NK-92 (cell line): ENCODE measurements at regions not wholly inside any gene's neighbourhood (a gene's known extent, or its start where the extent isn't known, plus 50 kb on each side); places are given as distances from the start of the nearest gene placed in this dataset.
"Not testable (repeated sequence)": the region's sequence is repeated elsewhere in the genome, so short reads cannot be mapped to it uniquely, and the experiment has no call there.

ENCODE experiments used
- DNase-seq: peaks from one replicate; lab custom pipeline; 2025; ENCODE audit not compliant: unreplicated experiment; lab: John Stamatoyannopoulos, UW

- DNase-seq: not testable (repeated sequence)
These were observed 428.5 kb upstream of the SLC39A10 start for GRCh38 chr2:195228547-195228946.

GRCh38 chr2:195214072-195214471 is 443.0 kb upstream of the SLC39A10 start:
- no peak for DNase-seq

GRCh38 chr2:195212586-195212985 is 444.4 kb upstream of the SLC39A10 start:
- DNase-seq: no peak

- DNase-seq: no peak
These were observed 454.7 kb upstream of the SLC39A10 start for GRCh38 chr2:195202163-195202845.

- DNase-seq: no peak
These were observed 457.2 kb upstream of the SLC39A10 start for GRCh38 chr2:195199864-195200263.

GRCh38 chr2:195181059-195181705 is 475.8 kb upstream of the SLC39A10 start:
- DNase-seq: no peak

- no peak for DNase-seq
These were observed 488.7 kb upstream of the SLC39A10 start for GRCh38 chr2:195168369-195168768.

- no peak for DNase-seq
These were observed 492.1 kb upstream of the SLC39A10 start for GRCh38 chr2:195164930-195165329.

GRCh38 chr2:195162918-195163317 is 494.1 kb upstream of the SLC39A10 start:
- DNase-seq: no peak

- DNase-seq: no peak
These were observed 494.8 kb upstream of the SLC39A10 start for GRCh38 chr2:195162194-195162593.

GRCh38 chr2:195160963-195161362 is 496.1 kb upstream of the SLC39A10 start:
- no peak for DNase-seq

- DNase-seq: no peak
These were observed 505.3 kb upstream of the SLC39A10 start for GRCh38 chr2:195151711-195152110.

GRCh38 chr2:195150819-195151218 is 506.2 kb upstream of the SLC39A10 start:
- DNase-seq: no peak

- no peak for DNase-seq
These were observed 509.0 kb upstream of the SLC39A10 start for GRCh38 chr2:195148004-195148403.

- no peak for DNase-seq
These were observed 510.1 kb upstream of the SLC39A10 start for GRCh38 chr2:195146761-195147541.

- DNase-seq: no peak
These were observed 518.6 kb upstream of the SLC39A10 start for GRCh38 chr2:195138435-195138834.

GRCh38 chr2:195125889-195126288 is 531.1 kb upstream of the SLC39A10 start:
- DNase-seq: not testable (repeated sequence)

- no peak for DNase-seq
These were observed 532.5 kb upstream of the SLC39A10 start for GRCh38 chr2:195124391-195125079.

GRCh38 chr2:195122653-195123052 is 534.4 kb upstream of the SLC39A10 start:
- no peak for DNase-seq

- DNase-seq: no peak
These were observed 535.7 kb upstream of the SLC39A10 start for GRCh38 chr2:195121341-195121740.

- no peak for DNase-seq
These were observed 537.8 kb upstream of the SLC39A10 start for GRCh38 chr2:195119231-195119630.
